Esophagus muscularis mucosa (tissue), 3 donors: ENCODE measurements at regions not wholly inside any gene's neighbourhood (a gene's known extent, or its start where the extent isn't known, plus 50 kb on each side); places are given as distances from the start of the nearest gene placed in this dataset.
"Not testable (repeated sequence)": the region's sequence is repeated elsewhere in the genome, so short reads cannot be mapped to it uniquely, and the experiment has no call there.

Experiments
- CTCF ChIP-seq, 3 experiments: fragments of 200-600 bp in 2 of 3; fragments of 450-650 bp in 1 of 3; sonication (generic) in 2 of 3; IDR thresholded peaks; one replicate each; pipeline ENCODE4 v1.5.1; 2017 to 2019; ENCODE audit warnings: antibody characterized with exemption in 3 of 3, mild to moderate bottlenecking in 2 of 3, moderate library complexity in 1 of 3
- EP300 ChIP-seq: sonication (generic); formaldehyde crosslinking; IDR thresholded peaks from one replicate; pipeline ENCODE4 v1.6.1; 2017; ENCODE audit warnings: antibody characterized with exemption

GRCh38 chr13:24981181-24981803 is 114.6 kb upstream of the PABPC3 start:
- not testable (repeated sequence) for TF ChIP-seq CTCF (IDR thresholded peaks at IDR 0.05); EP300
